Right atrium auricular region (tissue), 2 donors: ENCODE measurements at regions not wholly inside any gene's neighbourhood (a gene's known extent, or its start where the extent isn't known, plus 50 kb on each side); places are given as distances from the start of the nearest gene placed in this dataset.
"Not testable (repeated sequence)": the region's sequence is repeated elsewhere in the genome, so short reads cannot be mapped to it uniquely, and the experiment has no call there.

Experiments used
- DNase-seq: peaks from one replicate; pipeline ENCODE4 v3.0.0-alpha.2; 2019; ENCODE audit warnings: low spot score
- H3K27ac ChIP-seq, 2 donors: fragments of 200-600 bp; sonication (generic); 1 replicate in 1 of 2; 2 replicates in 1 of 2; pipeline ENCODE4 v1.5.1; 2016 to 2019
- H3K27me3 ChIP-seq, 2 donors: fragments of 200-600 bp; sonication (generic); one replicate each; pipeline versions ENCODE4 v1.5.1 to v1.6.0; 2017 to 2019
- H3K36me3 ChIP-seq: fragments of 200-600 bp; sonication (generic); one replicate; pipeline ENCODE4 v1.5.1; 2016
- H3K4me1 ChIP-seq, 2 donors: fragments of 200-600 bp; sonication (generic); one replicate each; pipeline versions ENCODE4 v1.5.1 to v1.6.0; 2017 to 2019
- H3K4me3 ChIP-seq, 2 donors: fragments of 200-600 bp; sonication (generic); 1 replicate in 1 of 2; 2 replicates in 1 of 2; pipeline ENCODE4 v1.5.1; 2017 to 2019; ENCODE audit warnings: mild to moderate bottlenecking in 1 of 2, moderate library complexity in 1 of 2
- H3K9me3 ChIP-seq, 2 donors: fragments of 200-600 bp; sonication (generic); one replicate each; pipeline ENCODE4 v1.5.1; 2019
- CTCF ChIP-seq, 2 donors: fragments of 200-600 bp; sonication (generic); IDR thresholded peaks; one replicate each; pipeline ENCODE4 v1.5.1; 2019; ENCODE audit warnings: antibody characterized with exemption in 2 of 2

- H3K27me3 ChIP-seq: no peaks in the 10 kb centered on the region
- H3K9me3 ChIP-seq: no peaks in the 10 kb centered on the region
- H3K4me1 ChIP-seq: no peaks in the 10 kb centered on the region
- no peak overlapping the region for H3K27ac ChIP-seq
- no peak for TF ChIP-seq CTCF (IDR thresholded peaks at IDR 0.05)
- no peak for DNase-seq
- H3K36me3 ChIP-seq: no peaks in the 10 kb centered on the region
- H3K4me3 ChIP-seq: no peak overlapping the region
Observed at GRCh38 chr13:30520571-30520970, 54.8 kb upstream of the HMGB1 start.

- TF ChIP-seq CTCF (IDR thresholded peaks at IDR 0.05): no peak
- H3K27ac ChIP-seq: no peak overlapping the region
- H3K4me3 ChIP-seq: no peak overlapping the region
- H3K36me3 ChIP-seq: no peaks in the 10 kb centered on the region
- H3K27me3 ChIP-seq: no peaks in the 10 kb centered on the region
- no peaks in the 10 kb centered on the region for H3K4me1 ChIP-seq
- no peaks in the 10 kb centered on the region for H3K9me3 ChIP-seq
- DNase-seq: no peak
Observed at GRCh38 chr13:30523211-30523610, 57.5 kb upstream of the HMGB1 start.

GRCh38 chr13:30523817-30524216 lies 58.1 kb upstream of the HMGB1 start:
- not testable (repeated sequence) for H3K4me1 ChIP-seq, H3K27me3 ChIP-seq, H3K9me3 ChIP-seq, H3K36me3 ChIP-seq, H3K27ac ChIP-seq, H3K4me3 ChIP-seq, DNase-seq

- H3K9me3 ChIP-seq, H3K4me3 ChIP-seq, H3K4me1 ChIP-seq, H3K27ac ChIP-seq, DNase-seq, H3K36me3 ChIP-seq, H3K27me3 ChIP-seq: not testable (repeated sequence)
Observed at GRCh38 chr13:30525212-30525611, 59.5 kb upstream of the HMGB1 start.

- TF ChIP-seq CTCF (IDR thresholded peaks at IDR 0.05): no peak
- Histone ChIP-seq H3K4me3 (no peak overlapping the region), H3K36me3 (no peaks in the 10 kb centered on the region), H3K27me3 (no peaks in the 10 kb centered on the region), H3K4me1 (no peaks in the 10 kb centered on the region), H3K27ac (no peak overlapping the region), H3K9me3 (no peaks in the 10 kb centered on the region)
- no peak for DNase-seq
Observed at GRCh38 chr13:30526612-30527495, 61.1 kb upstream of the HMGB1 start.

- H3K27me3 ChIP-seq: no peaks in the 10 kb centered on the region
- H3K36me3 ChIP-seq: no peaks in the 10 kb centered on the region
- no peak for DNase-seq
- no peak overlapping the region for H3K27ac ChIP-seq
- no peak overlapping the region for H3K4me3 ChIP-seq
- no peaks in the 10 kb centered on the region for H3K4me1 ChIP-seq
- no peak for TF ChIP-seq CTCF (IDR thresholded peaks at IDR 0.05)
- no peaks in the 10 kb centered on the region for H3K9me3 ChIP-seq
Observed at GRCh38 chr13:30529085-30529834, 63.5 kb upstream of the HMGB1 start.
